HEK293T (cell line): ENCODE measurements at regions not wholly inside any gene's neighbourhood (a gene's known extent, or its start where the extent isn't known, plus 50 kb on each side); places are given as distances from the start of the nearest gene placed in this dataset.

Experiments
- ARNT ChIP-seq: fragments of 450-650 bp; IDR thresholded peaks from 2 replicates; pipeline ENCODE4 v1.6.1; 2017; ENCODE audit warnings: mild to moderate bottlenecking
- BHLHE40 ChIP-seq: fragments of 450-650 bp; IDR thresholded peaks from 2 replicates; pipeline ENCODE4 v1.6.1; 2016; ENCODE audit warnings: mild to moderate bottlenecking, moderate library complexity, borderline replicate concordance
- CTBP1 ChIP-seq: fragments of 450-650 bp; IDR thresholded peaks from 2 replicates; pipeline ENCODE4 v1.6.1; 2016; ENCODE audit warnings: borderline replicate concordance
- ELF4 ChIP-seq: fragments of 450-650 bp; IDR thresholded peaks from 2 replicates; pipeline ENCODE4 v1.6.1; 2017; ENCODE audit warnings: antibody characterized with exemption
- FOXA1 ChIP-seq: fragments of 450-650 bp; IDR thresholded peaks from 2 replicates; pipeline ENCODE4 v1.6.1; 2016; ENCODE audit warnings: mild to moderate bottlenecking
- FOXK2 ChIP-seq: fragments of 450-650 bp; IDR thresholded peaks from 2 replicates; pipeline ENCODE4 v1.6.1; 2016; ENCODE audit warnings: mild to moderate bottlenecking
- LEF1 ChIP-seq: fragments of 450-650 bp; IDR thresholded peaks from 2 replicates; pipeline ENCODE4 v1.6.1; 2017; ENCODE audit warnings: mild to moderate bottlenecking, borderline replicate concordance
- NFRKB ChIP-seq: fragments of 450-650 bp; IDR thresholded peaks from 2 replicates; pipeline ENCODE4 v1.6.1; 2016; ENCODE audit warnings: mild to moderate bottlenecking, moderate library complexity
- SP1 ChIP-seq: fragments of 450-650 bp; IDR thresholded peaks from 2 replicates; pipeline ENCODE4 v1.6.1; 2017
- SUZ12 ChIP-seq: fragments of 450-650 bp; IDR thresholded peaks from 2 replicates; pipeline ENCODE4 v1.6.1; 2016; ENCODE audit warnings: mild to moderate bottlenecking

GRCh38 chr6:40954446-40955177 is 84.4 kb downstream of the UNC5CL start:
- no peak for TF ChIP-seq FOXA1
- TF ChIP-seq FOXK2, result no peak
- no peak for TF ChIP-seq BHLHE40
- TF ChIP-seq ELF4, result no peak
- no peak for TF ChIP-seq ARNT
- no peak for TF ChIP-seq NFRKB
- TF ChIP-seq SUZ12, result no peak
- TF ChIP-seq SP1, result no peak
- no peak for TF ChIP-seq LEF1
- no peak for TF ChIP-seq CTBP1
